Neural cell (in vitro differentiated cells): ENCODE measurements at regions not wholly inside any gene's neighbourhood (a gene's known extent, or its start where the extent isn't known, plus 50 kb on each side); places are given as distances from the start of the nearest gene placed in this dataset.

Experiments
- H2AFZ ChIP-seq: fragments of 200-600, 300-800 bp; sonication (generic), shearing (Covaris generic); 2 replicates; pipeline ENCODE4 v1.6.0; 2014; ENCODE audit warnings: low read depth, mild to moderate bottlenecking, antibody characterized with exemption, low read length, moderate library complexity
- H3F3A ChIP-seq: fragments of 200-600 bp; shearing (Covaris generic); 2 replicates; pipeline ENCODE4 v1.6.1; 2016; ENCODE audit warnings: mild to moderate bottlenecking, moderate library complexity, mixed read lengths, antibody characterized with exemption, low read length; ENCODE audit not compliant: insufficient read depth, poor library complexity, severe bottlenecking
- H3K27ac ChIP-seq: fragments of 200-600, 300-800 bp; sonication (generic), shearing (Covaris generic); 2 replicates; pipeline ENCODE4 v1.5.1; 2014; ENCODE audit warnings: mild to moderate bottlenecking, low read length, moderate library complexity
- H3K27me3 ChIP-seq: fragments of 300-800, 200-600 bp; sonication (generic), shearing (Covaris generic); 2 replicates; pipeline ENCODE4 v1.6.0; 2014; ENCODE audit warnings: mild to moderate bottlenecking, low read depth, low read length, moderate library complexity; ENCODE audit not compliant: insufficient read depth
- H3K36me3 ChIP-seq: fragments of 300-800, 200-600 bp; sonication (generic), shearing (Covaris generic); 2 replicates; pipeline ENCODE4 v1.5.1; 2014; ENCODE audit warnings: mild to moderate bottlenecking, antibody characterized with exemption, low read length, moderate library complexity; ENCODE audit not compliant: insufficient read depth
- H3K4me2 ChIP-seq: fragments of 300-800, 200-600 bp; sonication (generic), shearing (Covaris generic); 2 replicates; pipeline ENCODE4 v1.6.0; 2014; ENCODE audit warnings: mild to moderate bottlenecking, low read length
- H3K4me3 ChIP-seq: fragments of 300-800, 200-600 bp; sonication (generic), shearing (Covaris generic); 2 replicates; pipeline ENCODE4 v1.5.1; 2014; ENCODE audit warnings: mild to moderate bottlenecking, low read length, moderate library complexity
- H3K79me2 ChIP-seq: fragments of 200-600 bp; shearing (Covaris generic); replicated peaks from 2 replicates; pipeline ENCODE4 v1.6.0; 2014; ENCODE audit warnings: mild to moderate bottlenecking, low read length, moderate library complexity; ENCODE audit not compliant: insufficient read depth
- H3K9ac ChIP-seq: fragments of 300-800, 200-600 bp; sonication (generic), shearing (Covaris generic); 2 replicates; pipeline ENCODE4 v1.6.1; 2016; ENCODE audit warnings: mild to moderate bottlenecking, low read length, mixed read lengths
- H3K9me2 ChIP-seq: fragments of 200-600 bp; shearing (Covaris generic); 2 replicates; pipeline ENCODE4 v1.6.1; 2016; ENCODE audit warnings: mild to moderate bottlenecking, low read length, mixed read lengths; ENCODE audit not compliant: insufficient read depth
- H3K9me3 ChIP-seq: fragments of 200-600, 300-800 bp; sonication (generic), shearing (Covaris generic); 2 replicates; pipeline ENCODE4 v1.6.1; 2016; ENCODE audit warnings: mild to moderate bottlenecking, mixed run types, low read length, moderate library complexity, mixed read lengths
- H4K20me1 ChIP-seq: fragments of 200-600 bp; shearing (Covaris generic); 2 replicates; pipeline ENCODE4 v1.6.1; 2016; ENCODE audit warnings: mild to moderate bottlenecking, mixed run types; ENCODE audit not compliant: insufficient read depth
- CTCF ChIP-seq: fragments of 450-650 bp; IDR thresholded peaks from 2 replicates; pipeline ENCODE4 v1.5.1; 2014; ENCODE audit warnings: antibody characterized with exemption, mild to moderate bottlenecking, moderate library complexity; ENCODE audit not compliant: poor library complexity, severe bottlenecking
- EP300 ChIP-seq: fragments of 450-650 bp; conservative IDR thresholded peaks from 2 replicates; pipeline ENCODE4 v1.6.1; 2014; ENCODE audit warnings: antibody characterized with exemption, mild to moderate bottlenecking, moderate library complexity; ENCODE audit not compliant: poor library complexity, severe bottlenecking
- EZH2 ChIP-seq: fragments of 200-600, 300-800 bp; shearing (Covaris generic), sonication (generic); IDR thresholded peaks from 2 replicates; pipeline ENCODE4 v1.6.1; 2014; ENCODE audit warnings: antibody characterized with exemption, low read length, borderline replicate concordance, mild to moderate bottlenecking; ENCODE audit not compliant: insufficient read depth, poor library complexity, severe bottlenecking
- MXI1 ChIP-seq: fragments of 450-650 bp; conservative IDR thresholded peaks from 2 replicates; pipeline ENCODE4 v1.6.1; 2014; ENCODE audit warnings: antibody characterized with exemption, mild to moderate bottlenecking; ENCODE audit not compliant: poor library complexity, severe bottlenecking
- POLR2AphosphoS5 ChIP-seq: IDR thresholded peaks from 2 replicates; pipeline ENCODE4 v1.6.1; 2012
- RAD21 ChIP-seq: fragments of 450-650 bp; conservative IDR thresholded peaks from 2 replicates; pipeline ENCODE4 v1.6.1; 2014; ENCODE audit warnings: antibody characterized with exemption, mild to moderate bottlenecking, moderate library complexity
- SMC3 ChIP-seq: fragments of 450-650 bp; conservative IDR thresholded peaks from 2 replicates; pipeline ENCODE4 v1.6.1; 2014; ENCODE audit warnings: antibody characterized with exemption, mild to moderate bottlenecking, moderate library complexity; ENCODE audit not compliant: poor library complexity
- TAF1 ChIP-seq: IDR thresholded peaks from 2 replicates; pipeline ENCODE4 v1.6.1; 2012; ENCODE audit warnings: low read depth
- TF ChIP-seq, protein P1 (sequence below): IDR thresholded peaks from 2 replicates; pipeline ENCODE4 v1.6.1; 2012; ENCODE audit warnings: borderline replicate concordance

GRCh38 chr21:35370071-35370470, 321.0 kb upstream of the RUNX1 start:
- Histone ChIP-seq H4K20me1 (no peaks in the 10 kb centered on the region), H3K9me2 (no peaks in the 10 kb centered on the region), H2AFZ (no peak overlapping the region), H3F3A (no peaks in the 10 kb centered on the region), H3K9ac (no peak overlapping the region), H3K9me3 (no peaks in the 10 kb centered on the region), H3K27ac (no peak overlapping the region), H3K36me3 (no peaks in the 10 kb centered on the region), H3K4me2 (no peak overlapping the region), H3K27me3 (no peaks in the 10 kb centered on the region), H3K79me2 (no peaks in the 10 kb centered on the region), H3K4me3 (no peak overlapping the region)
- no peak for TF ChIP-seq EP300
- no peak for TF ChIP-seq TAF1
- TF ChIP-seq SMC3, result no peak
- no peak for TF ChIP-seq MXI1
- no peak for TF ChIP-seq CTCF
- TF ChIP-seq, protein P1, sequence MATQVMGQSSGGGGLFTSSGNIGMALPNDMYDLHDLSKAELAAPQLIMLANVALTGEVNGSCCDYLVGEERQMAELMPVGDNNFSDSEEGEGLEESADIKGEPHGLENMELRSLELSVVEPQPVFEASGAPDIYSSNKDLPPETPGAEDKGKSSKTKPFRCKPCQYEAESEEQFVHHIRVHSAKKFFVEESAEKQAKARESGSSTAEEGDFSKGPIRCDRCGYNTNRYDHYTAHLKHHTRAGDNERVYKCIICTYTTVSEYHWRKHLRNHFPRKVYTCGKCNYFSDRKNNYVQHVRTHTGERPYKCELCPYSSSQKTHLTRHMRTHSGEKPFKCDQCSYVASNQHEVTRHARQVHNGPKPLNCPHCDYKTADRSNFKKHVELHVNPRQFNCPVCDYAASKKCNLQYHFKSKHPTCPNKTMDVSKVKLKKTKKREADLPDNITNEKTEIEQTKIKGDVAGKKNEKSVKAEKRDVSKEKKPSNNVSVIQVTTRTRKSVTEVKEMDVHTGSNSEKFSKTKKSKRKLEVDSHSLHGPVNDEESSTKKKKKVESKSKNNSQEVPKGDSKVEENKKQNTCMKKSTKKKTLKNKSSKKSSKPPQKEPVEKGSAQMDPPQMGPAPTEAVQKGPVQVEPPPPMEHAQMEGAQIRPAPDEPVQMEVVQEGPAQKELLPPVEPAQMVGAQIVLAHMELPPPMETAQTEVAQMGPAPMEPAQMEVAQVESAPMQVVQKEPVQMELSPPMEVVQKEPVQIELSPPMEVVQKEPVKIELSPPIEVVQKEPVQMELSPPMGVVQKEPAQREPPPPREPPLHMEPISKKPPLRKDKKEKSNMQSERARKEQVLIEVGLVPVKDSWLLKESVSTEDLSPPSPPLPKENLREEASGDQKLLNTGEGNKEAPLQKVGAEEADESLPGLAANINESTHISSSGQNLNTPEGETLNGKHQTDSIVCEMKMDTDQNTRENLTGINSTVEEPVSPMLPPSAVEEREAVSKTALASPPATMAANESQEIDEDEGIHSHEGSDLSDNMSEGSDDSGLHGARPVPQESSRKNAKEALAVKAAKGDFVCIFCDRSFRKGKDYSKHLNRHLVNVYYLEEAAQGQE, result no peak
- TF ChIP-seq POLR2AphosphoS5, result no peak

DNA sequence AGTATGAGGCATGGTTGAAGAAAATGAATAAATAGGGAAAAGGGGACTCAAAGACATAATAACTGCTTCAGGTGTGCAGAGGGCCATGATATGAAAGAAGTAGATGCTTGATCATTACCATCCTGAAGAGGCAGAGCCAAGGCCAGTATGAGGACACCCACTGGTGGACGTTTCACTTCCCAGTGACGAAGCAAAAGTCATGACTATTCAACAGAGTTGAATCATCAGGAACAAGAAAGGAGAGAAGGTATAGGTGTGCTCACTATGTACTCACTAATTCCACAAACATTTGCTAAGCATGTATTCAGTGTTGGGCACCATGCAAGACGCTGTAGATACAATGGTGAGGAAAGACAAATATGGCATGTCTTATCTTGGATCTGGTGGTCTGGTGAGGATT, 319.2 kb upstream of the RUNX1 start:
- Histone ChIP-seq H4K20me1 (no peaks in the 10 kb centered on the region), H3K4me3 (no peak overlapping the region), H3K9me3 (no peaks in the 10 kb centered on the region), H3K9ac (no peak overlapping the region), H3K36me3 (no peaks in the 10 kb centered on the region), H2AFZ (no peak overlapping the region), H3K27ac (no peak overlapping the region), H3K9me2 (no peaks in the 10 kb centered on the region), H3K79me2 (no peaks in the 10 kb centered on the region), H3K4me2 (no peak overlapping the region), H3K27me3 (no peaks in the 10 kb centered on the region), H3F3A (no peaks in the 10 kb centered on the region)
- TF ChIP-seq, protein P1, result no peak
- no peak for TF ChIP-seq POLR2AphosphoS5
- no peak for TF ChIP-seq TAF1
- TF ChIP-seq EP300, result no peak
- no peak for TF ChIP-seq EZH2
- no peak for TF ChIP-seq SMC3
- no peak for TF ChIP-seq CTCF
- TF ChIP-seq RAD21, result no peak
- no peak for TF ChIP-seq MXI1
